ENCODE measurements at regions not wholly inside any gene's neighbourhood (a gene's known extent, or its start where the extent isn't known, plus 50 kb on each side); places are given as distances from the start of the nearest gene placed in this dataset.

GRCh38 chr1:173415905-173416450 is 61.2 kb upstream of the PRDX6 start:
- POLR2A ChIA-PET: no interaction called here

GRCh38 chr1:173417563-173417962 is 59.6 kb upstream of the PRDX6 start:
- ChIA-PET CTCF (no interaction called here), POLR2A (no interaction called here)

More at GRCh38 chr1:173415905-173416450, 61.2 kb upstream of the PRDX6 start:
- CTCF ChIA-PET: no interaction called here

GRCh38 chr1:173418107-173418985 is 58.8 kb upstream of the PRDX6 start:
- POLR2A ChIA-PET: interaction anchor here (0.7 kb wide), 1 partner anchor 59 kb away, joined by 5 read pairs; the partner anchor contains the start of gene PRDX6
- CTCF ChIA-PET: interaction anchor here (2.6 kb wide), 1 partner anchor 11 kb away, joined by 7 read pairs; no protein-coding TSS in a partner anchor

GRCh38 chr1:173420330-173420806 is 56.8 kb upstream of the PRDX6 start:
- ChIA-PET POLR2A (no interaction called here), CTCF (interaction anchor here (0.7 to 2.6 kb wide), 4 partner anchors 8 to 601 kb away, joined by 3 to 7 read pairs (median 6); no protein-coding TSS in a partner anchor)

- ChIA-PET CTCF (interaction anchor here (0.6 to 2.6 kb wide), 3 partner anchors 8 to 534 kb away, joined by 3 to 7 read pairs (median 3); no protein-coding TSS in a partner anchor), POLR2A (no interaction called here)
Measured at GRCh38 chr1:173421286-173421685, 55.8 kb upstream of the PRDX6 start.

- CTCF ChIA-PET: interaction anchor here (0.6 to 1.2 kb wide), 2 partner anchors 10 to 534 kb away, joined by 3 read pairs; no protein-coding TSS in a partner anchor
- POLR2A ChIA-PET: no interaction called here
Measured at GRCh38 chr1:173421789-173422188, 55.3 kb upstream of the PRDX6 start.

GRCh38 chr1:173422456-173422976 is 54.6 kb upstream of the PRDX6 start:
- CTCF ChIA-PET: interaction anchor here (1.2 kb wide), 1 partner anchor 9 kb away, joined by 3 read pairs; no protein-coding TSS in a partner anchor
- POLR2A ChIA-PET: no interaction called here

- ChIA-PET POLR2A (no interaction called here), CTCF (no interaction called here)
Measured at GRCh38 chr1:173423291-173423690, 53.8 kb upstream of the PRDX6 start.

- POLR2A ChIA-PET: no interaction called here
- CTCF ChIA-PET: no interaction called here
Measured at GRCh38 chr1:173424143-173424542, 53.0 kb upstream of the PRDX6 start.

- POLR2A ChIA-PET: no interaction called here
- CTCF ChIA-PET: no interaction called here
Measured at GRCh38 chr1:173424782-173425407, 52.2 kb upstream of the PRDX6 start.

GRCh38 chr1:173426057-173426456 is 51.1 kb upstream of the PRDX6 start:
- ChIA-PET POLR2A (no interaction called here), CTCF (no interaction called here)

GRCh38 chr1:173427146-173428054 is 49.7 kb upstream of the PRDX6 start:
- CTCF ChIA-PET: interaction anchor here (0.6 to 1.2 kb wide), 2 partner anchors 7 to 411 kb away, joined by 4 to 5 read pairs; no protein-coding TSS in a partner anchor
- POLR2A ChIA-PET: no interaction called here

Measured in activated CD8-positive, alpha-beta memory T cell treated with anti-CD3 and anti-CD28 coated beads for 36 hours (primary cell).